Loucy (cell line): ENCODE measurements at regions not wholly inside any gene's neighbourhood (a gene's known extent, or its start where the extent isn't known, plus 50 kb on each side); places are given as distances from the start of the nearest gene placed in this dataset.

ENCODE experiments used
- CTCF ChIP-seq: fragments of 200-600 bp; sonication (generic); conservative IDR thresholded peaks from 2 replicates; pipeline ENCODE4 v1.5.1; 2014; ENCODE audit warnings: mild to moderate bottlenecking, antibody characterized with exemption, low read length
- EZH2phosphoT487 ChIP-seq: fragments of 200-600 bp; IDR thresholded peaks from 2 replicates; pipeline ENCODE4 v1.6.1; 2018; ENCODE audit warnings: antibody characterized with exemption, mild to moderate bottlenecking, moderate library complexity, borderline replicate concordance

GRCh38 chr16:73692861-73693260 lies 603.8 kb upstream of the PSMD7 start:
- TF ChIP-seq CTCF, result no peak
- TF ChIP-seq EZH2phosphoT487, result no peak
